ENCODE measurements at regions not wholly inside any gene's neighbourhood (a gene's known extent, or its start where the extent isn't known, plus 50 kb on each side); places are given as distances from the start of the nearest gene placed in this dataset.

DNA sequence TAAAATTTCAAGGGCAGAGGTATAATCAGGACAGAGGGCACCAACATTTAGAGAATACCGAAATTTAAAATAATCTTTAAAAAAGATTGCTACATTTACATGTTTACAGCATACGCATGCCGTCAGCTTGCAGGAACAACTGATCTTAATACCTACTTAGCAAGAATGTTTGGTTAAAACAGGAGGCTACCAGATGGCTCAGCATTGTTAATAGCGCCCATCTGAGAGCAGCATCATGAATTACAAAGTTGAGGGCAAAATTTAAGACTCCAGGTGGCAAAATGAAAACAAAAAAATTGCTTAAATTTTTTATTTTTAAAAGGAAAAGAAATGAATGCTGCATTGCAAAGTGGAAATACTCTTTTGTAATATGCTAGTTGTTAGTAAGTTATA lies 241.3 kb downstream of the C4orf33 start:
- H3K4me3 ChIP-seq (ENCODE audit: low read depth, low read length) = no peak overlapping the region
- TF ChIP-seq, protein P1, sequence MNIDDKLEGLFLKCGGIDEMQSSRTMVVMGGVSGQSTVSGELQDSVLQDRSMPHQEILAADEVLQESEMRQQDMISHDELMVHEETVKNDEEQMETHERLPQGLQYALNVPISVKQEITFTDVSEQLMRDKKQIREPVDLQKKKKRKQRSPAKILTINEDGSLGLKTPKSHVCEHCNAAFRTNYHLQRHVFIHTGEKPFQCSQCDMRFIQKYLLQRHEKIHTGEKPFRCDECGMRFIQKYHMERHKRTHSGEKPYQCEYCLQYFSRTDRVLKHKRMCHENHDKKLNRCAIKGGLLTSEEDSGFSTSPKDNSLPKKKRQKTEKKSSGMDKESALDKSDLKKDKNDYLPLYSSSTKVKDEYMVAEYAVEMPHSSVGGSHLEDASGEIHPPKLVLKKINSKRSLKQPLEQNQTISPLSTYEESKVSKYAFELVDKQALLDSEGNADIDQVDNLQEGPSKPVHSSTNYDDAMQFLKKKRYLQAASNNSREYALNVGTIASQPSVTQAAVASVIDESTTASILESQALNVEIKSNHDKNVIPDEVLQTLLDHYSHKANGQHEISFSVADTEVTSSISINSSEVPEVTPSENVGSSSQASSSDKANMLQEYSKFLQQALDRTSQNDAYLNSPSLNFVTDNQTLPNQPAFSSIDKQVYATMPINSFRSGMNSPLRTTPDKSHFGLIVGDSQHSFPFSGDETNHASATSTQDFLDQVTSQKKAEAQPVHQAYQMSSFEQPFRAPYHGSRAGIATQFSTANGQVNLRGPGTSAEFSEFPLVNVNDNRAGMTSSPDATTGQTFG (tag by site-specific recombination; IDR thresholded peaks at IDR 0.05; ENCODE audit: borderline replicate concordance) = no peak
- no peak for TF ChIP-seq ZNF530 (tag by site-specific recombination; IDR thresholded peaks at IDR 0.05; ENCODE audit: low read depth)
- TF ChIP-seq OSR2 (tag by site-specific recombination; IDR thresholded peaks at IDR 0.05) = no peak
- H3K4me1 ChIP-seq (ENCODE audit: control insufficient read depth, insufficient read depth, low read length) = no peaks in the 10 kb centered on the region
- POLR2A ChIA-PET = no interaction called here
- no peaks in the 10 kb centered on the region for H3K9me3 ChIP-seq (ENCODE audit: control insufficient read depth, insufficient read depth, low read depth, low read length)
- CTCF ChIA-PET = no interaction called here
- no peak overlapping the region for H3K27ac ChIP-seq (ENCODE audit: extremely low read depth, low read depth, low read length)
- no peaks in the 10 kb centered on the region for H3K36me3 ChIP-seq (ENCODE audit: control insufficient read depth in 2 of 2, insufficient read depth in 1 of 2, low read length in 2 of 2)

DNA sequence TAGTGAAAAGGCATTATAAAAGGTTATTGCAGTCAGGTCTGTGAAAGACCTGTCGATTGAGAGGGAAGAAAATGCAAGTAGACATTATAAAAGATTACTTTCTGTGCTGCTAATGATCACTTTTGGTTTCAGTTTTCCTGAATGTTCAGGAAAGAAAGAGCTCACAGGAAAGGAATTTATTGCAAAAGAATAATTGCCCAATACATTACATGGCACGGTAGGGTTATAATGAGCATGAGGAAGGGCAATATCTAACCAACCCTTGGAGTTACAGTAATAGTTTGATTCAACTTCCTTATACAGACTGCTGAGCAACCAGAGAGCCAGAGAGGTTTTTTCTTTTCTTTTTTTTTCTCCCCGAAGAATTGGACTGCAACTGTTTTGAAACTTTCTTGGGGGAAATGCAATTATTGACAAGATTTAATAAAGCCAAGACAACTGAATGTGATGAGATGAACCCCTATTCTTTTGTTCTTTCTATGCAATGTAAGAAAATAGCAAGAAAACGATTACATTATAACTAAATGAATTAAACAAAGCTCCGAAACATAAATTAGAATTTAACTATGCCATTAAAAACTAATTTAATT lies 247.0 kb downstream of the C4orf33 start:
- TF ChIP-seq MYNN (tag by site-specific recombination; IDR thresholded peaks at IDR 0.05; ENCODE audit: borderline replicate concordance) (no peak), ZNF16 (tag by site-specific recombination; IDR thresholded peaks at IDR 0.05; ENCODE audit: low read depth) (no peak), ZNF157 (tag by site-specific recombination; IDR thresholded peaks at IDR 0.05) (no peak), ZNF830 (tag by site-specific recombination; IDR thresholded peaks at IDR 0.05; ENCODE audit: low read depth) (no peak), ZNF785 (tag by site-specific recombination; IDR thresholded peaks at IDR 0.05) (no peak), OSR2 (tag by site-specific recombination; IDR thresholded peaks at IDR 0.05) (no peak), ZNF221 (tag by site-specific recombination; IDR thresholded peaks at IDR 0.05; ENCODE audit: borderline replicate concordance) (no peak), ZEB2 (tag by site-specific recombination; IDR thresholded peaks at IDR 0.05) (no peak), ZNF335 (tag by site-specific recombination; conservative IDR thresholded peaks at IDR 0.05) (no peak), ZNF768 (tag by site-specific recombination; IDR thresholded peaks at IDR 0.05) (no peak), ZNF112 (tag by site-specific recombination; IDR thresholded peaks at IDR 0.05) (no peak), ZNF585B (tag by site-specific recombination; IDR thresholded peaks at IDR 0.05) (no peak), YY2 (tag by site-specific recombination; IDR thresholded peaks at IDR 0.05) (no peak), ZNF510 (tag by site-specific recombination; IDR thresholded peaks at IDR 0.05; ENCODE audit: insufficient replicate concordance) (no peak), ZNF658 (tag by site-specific recombination; IDR thresholded peaks at IDR 0.05) (no peak), ZNF529 (tag by site-specific recombination; IDR thresholded peaks at IDR 0.05; ENCODE audit: insufficient replicate concordance) (no peak)
- TF ChIP-seq, protein P2, sequence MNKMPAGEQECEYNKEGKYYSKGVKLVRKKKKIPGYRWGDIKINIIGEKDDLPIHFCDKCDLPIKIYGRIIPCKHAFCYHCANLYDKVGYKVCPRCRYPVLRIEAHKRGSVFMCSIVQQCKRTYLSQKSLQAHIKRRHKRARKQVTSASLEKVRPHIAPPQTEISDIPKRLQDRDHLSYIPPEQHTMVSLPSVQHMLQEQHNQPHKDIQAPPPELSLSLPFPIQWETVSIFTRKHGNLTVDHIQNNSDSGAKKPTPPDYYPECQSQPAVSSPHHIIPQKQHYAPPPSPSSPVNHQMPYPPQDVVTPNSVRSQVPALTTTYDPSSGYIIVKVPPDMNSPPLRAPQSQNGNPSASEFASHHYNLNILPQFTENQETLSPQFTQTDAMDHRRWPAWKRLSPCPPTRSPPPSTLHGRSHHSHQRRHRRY (tag by site-specific recombination; IDR thresholded peaks at IDR 0.05) = no peak
- TF ChIP-seq, protein P3, sequence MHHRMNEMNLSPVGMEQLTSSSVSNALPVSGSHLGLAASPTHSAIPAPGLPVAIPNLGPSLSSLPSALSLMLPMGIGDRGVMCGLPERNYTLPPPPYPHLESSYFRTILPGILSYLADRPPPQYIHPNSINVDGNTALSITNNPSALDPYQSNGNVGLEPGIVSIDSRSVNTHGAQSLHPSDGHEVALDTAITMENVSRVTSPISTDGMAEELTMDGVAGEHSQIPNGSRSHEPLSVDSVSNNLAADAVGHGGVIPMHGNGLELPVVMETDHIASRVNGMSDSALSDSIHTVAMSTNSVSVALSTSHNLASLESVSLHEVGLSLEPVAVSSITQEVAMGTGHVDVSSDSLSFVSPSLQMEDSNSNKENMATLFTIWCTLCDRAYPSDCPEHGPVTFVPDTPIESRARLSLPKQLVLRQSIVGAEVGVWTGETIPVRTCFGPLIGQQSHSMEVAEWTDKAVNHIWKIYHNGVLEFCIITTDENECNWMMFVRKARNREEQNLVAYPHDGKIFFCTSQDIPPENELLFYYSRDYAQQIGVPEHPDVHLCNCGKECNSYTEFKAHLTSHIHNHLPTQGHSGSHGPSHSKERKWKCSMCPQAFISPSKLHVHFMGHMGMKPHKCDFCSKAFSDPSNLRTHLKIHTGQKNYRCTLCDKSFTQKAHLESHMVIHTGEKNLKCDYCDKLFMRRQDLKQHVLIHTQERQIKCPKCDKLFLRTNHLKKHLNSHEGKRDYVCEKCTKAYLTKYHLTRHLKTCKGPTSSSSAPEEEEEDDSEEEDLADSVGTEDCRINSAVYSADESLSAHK (tag by site-specific recombination; IDR thresholded peaks at IDR 0.05) = no peak
- TF ChIP-seq, protein P4, sequence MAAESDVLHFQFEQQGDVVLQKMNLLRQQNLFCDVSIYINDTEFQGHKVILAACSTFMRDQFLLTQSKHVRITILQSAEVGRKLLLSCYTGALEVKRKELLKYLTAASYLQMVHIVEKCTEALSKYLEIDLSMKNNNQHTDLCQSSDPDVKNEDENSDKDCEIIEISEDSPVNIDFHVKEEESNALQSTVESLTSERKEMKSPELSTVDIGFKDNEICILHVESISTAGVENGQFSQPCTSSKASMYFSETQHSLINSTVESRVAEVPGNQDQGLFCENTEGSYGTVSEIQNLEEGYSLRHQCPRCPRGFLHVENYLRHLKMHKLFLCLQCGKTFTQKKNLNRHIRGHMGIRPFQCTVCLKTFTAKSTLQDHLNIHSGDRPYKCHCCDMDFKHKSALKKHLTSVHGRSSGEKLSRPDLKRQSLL (tag by site-specific recombination; IDR thresholded peaks at IDR 0.05) = no peak
- ChIA-PET CTCF (interaction anchor here (2.6 kb wide), 1 partner anchor 298 kb away, joined by 19 read pairs; no protein-coding TSS in a partner anchor), POLR2A (no interaction called here)
- Histone ChIP-seq H3K4me1 (ENCODE audit: control insufficient read depth, insufficient read depth, low read length) (no peaks in the 10 kb centered on the region), H3K9me3 (ENCODE audit: control insufficient read depth, insufficient read depth, low read depth, low read length) (no peaks in the 10 kb centered on the region), H3K36me3 (ENCODE audit: control insufficient read depth in 2 of 2, insufficient read depth in 1 of 2, low read length in 2 of 2) (no peaks in the 10 kb centered on the region), H3K4me3 (ENCODE audit: low read depth, low read length) (no peak overlapping the region), H3K27ac (ENCODE audit: extremely low read depth, low read depth, low read length) (no peak overlapping the region)

Data from HEK293 (cell line).